ENCODE measurements at regions not wholly inside any gene's neighbourhood (a gene's known extent, or its start where the extent isn't known, plus 50 kb on each side); places are given as distances from the start of the nearest gene placed in this dataset.

GRCh38 chr6:121523628-121524027 lies 88.2 kb downstream of the GJA1 start (continued):
- no peak for TF ChIP-seq CHD7 (IDR thresholded peaks at IDR 0.05; ENCODE audit: low read depth, low read length)

Data from K562 (cell line).